ENCODE measurements at regions not wholly inside any gene's neighbourhood (a gene's known extent, or its start where the extent isn't known, plus 50 kb on each side); places are given as distances from the start of the nearest gene placed in this dataset.

- DNase-seq = no peak
- Histone ChIP-seq H3K9me3 (replicated peaks in 1 of 3) (no peaks in the 10 kb centered on the region), H3K36me3 (replicated peaks in 1 of 2) (no peaks in the 10 kb centered on the region), H3K27ac (no peak overlapping the region), H3K27me3 (peaks cover 6% of the 10 kb centered on the region), H3K4me3 (no peak overlapping the region), H3K4me1 (replicated peaks in 1 of 2) (no peaks in the 10 kb centered on the region)
- WGBS, 4 donors = 71 to 84% (median 78%) methylated on average over 10 of the region's 10 CpGs
- TF ChIP-seq POLR2A (IDR thresholded peaks at IDR 0.05) (no peak), CTCF (IDR thresholded peaks at IDR 0.05) (no peak)
- intact Hi-C loops (cut with DNase I) = no loop called here
These were observed 123.3 kb upstream of the PHACTR3 start for GRCh38 chr20:59481067-59481466.

GRCh38 chr20:59481477-59482018 lies 122.8 kb upstream of the PHACTR3 start:
- no peaks in the 10 kb centered on the region for H3K36me3 ChIP-seq (replicated peaks in 1 of 2)
- intact Hi-C loops (cut with DNase I) = no loop called here
- no peak for DNase-seq
- H3K4me1 ChIP-seq (replicated peaks in 1 of 2) = no peaks in the 10 kb centered on the region
- peaks cover 6% of the 10 kb centered on the region for H3K27me3 ChIP-seq
- 79 to 86% (median 83%) methylated on average over 10 of the region's 10 CpGs for WGBS, 4 donors
- no peak for TF ChIP-seq POLR2A (IDR thresholded peaks at IDR 0.05)
- TF ChIP-seq CTCF (IDR thresholded peaks at IDR 0.05) = no peak
- no peaks in the 10 kb centered on the region for H3K9me3 ChIP-seq (replicated peaks in 1 of 3)
- no peak overlapping the region for H3K27ac ChIP-seq
- H3K4me3 ChIP-seq = no peak overlapping the region

GRCh38 chr20:59482351-59483187 lies 121.8 kb upstream of the PHACTR3 start:
- H3K36me3 ChIP-seq (replicated peaks in 1 of 2) = no peaks in the 10 kb centered on the region
- no peaks in the 10 kb centered on the region for H3K4me1 ChIP-seq (replicated peaks in 1 of 2)
- intact Hi-C loops (cut with DNase I) = no loop called here
- H3K4me3 ChIP-seq = no peak overlapping the region
- WGBS, 4 donors = 77 to 79% (median 78%) methylated on average over 16 to 17 of the region's 17 CpGs
- H3K27ac ChIP-seq = no peak overlapping the region
- H3K27me3 ChIP-seq = peaks cover 6% of the 10 kb centered on the region
- TF ChIP-seq POLR2A (IDR thresholded peaks at IDR 0.05) = no peak
- TF ChIP-seq CTCF (IDR thresholded peaks at IDR 0.05) = no peak
- no peak for DNase-seq
- H3K9me3 ChIP-seq (replicated peaks in 1 of 3) = no peaks in the 10 kb centered on the region

GRCh38 chr20:59483481-59483880 lies 120.9 kb upstream of the PHACTR3 start:
- no peaks in the 10 kb centered on the region for H3K9me3 ChIP-seq (replicated peaks in 1 of 3)
- no peak for TF ChIP-seq CTCF (IDR thresholded peaks at IDR 0.05)
- WGBS, 4 donors = 77 to 87% (median 83%) methylated on average over 3 to 5 of the region's 5 CpGs
- no peaks in the 10 kb centered on the region for H3K36me3 ChIP-seq (replicated peaks in 1 of 2)
- peaks cover 6% of the 10 kb centered on the region for H3K27me3 ChIP-seq
- H3K4me1 ChIP-seq (replicated peaks in 1 of 2) = no peaks in the 10 kb centered on the region
- intact Hi-C loops (cut with DNase I) = no loop called here
- no peak overlapping the region for H3K4me3 ChIP-seq
- no peak for DNase-seq
- H3K27ac ChIP-seq = no peak overlapping the region
